Stomach (tissue), 4 donors: ENCODE measurements at regions not wholly inside any gene's neighbourhood (a gene's known extent, or its start where the extent isn't known, plus 50 kb on each side); places are given as distances from the start of the nearest gene placed in this dataset.
"Not testable (repeated sequence)": the region's sequence is repeated elsewhere in the genome, so short reads cannot be mapped to it uniquely, and the experiment has no call there.

ENCODE experiments used
- CTCF ChIP-seq, 7 experiments: fragments of 450-650 bp in 4 of 7; fragments of 200-600 bp in 3 of 7; sonication (generic) in 3 of 7; IDR thresholded peaks; one replicate each; pipeline ENCODE4 v1.5.1; 2016 to 2019; ENCODE audit warnings: antibody characterized with exemption in 7 of 7, control low read depth in 2 of 7, mild to moderate bottlenecking in 1 of 7
- POLR2A ChIP-seq, 4 donors: fragments of 450-650 bp; IDR thresholded peaks; one replicate each; pipeline ENCODE4 v1.6.1; 2016; ENCODE audit warnings: antibody characterized with exemption in 4 of 4, control low read depth in 2 of 4, mild to moderate bottlenecking in 1 of 4, moderate library complexity in 1 of 4

DNA sequence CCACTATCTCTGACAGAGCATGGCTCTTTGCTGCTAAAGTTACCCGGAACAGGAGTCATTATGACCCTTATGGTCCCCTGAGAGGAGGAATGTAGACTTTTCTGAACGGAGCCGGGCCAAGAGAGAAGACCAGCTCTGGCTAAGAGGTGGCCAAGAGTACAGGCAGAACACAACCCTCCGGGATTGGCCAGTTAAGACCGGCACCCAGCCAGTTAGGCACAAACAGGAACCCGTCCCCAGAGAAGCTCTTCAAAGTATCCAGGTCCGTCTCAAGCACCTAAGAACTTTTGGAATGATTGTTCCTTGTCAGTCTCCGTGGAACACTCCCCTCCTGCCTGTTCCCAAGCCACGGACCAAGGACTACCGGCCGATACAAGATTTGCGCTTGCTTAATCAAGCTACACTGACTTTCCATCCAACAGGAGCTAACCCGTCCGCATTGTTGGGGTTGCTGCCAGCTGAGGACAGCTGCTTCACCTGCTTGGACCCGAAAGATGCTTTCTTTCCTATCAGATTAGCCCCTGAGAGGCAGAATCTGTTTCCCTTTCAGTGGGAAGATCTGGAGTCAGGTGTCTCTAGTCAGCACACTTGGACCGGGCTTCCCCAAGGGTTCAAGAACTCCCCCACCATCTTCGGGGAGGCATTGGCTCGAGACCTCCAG lies 72.5 kb downstream of the DAPL1 start:
- TF ChIP-seq POLR2A, CTCF (IDR thresholded peaks at IDR 0.05): not testable (repeated sequence)
